HepG2 (cell line): ENCODE measurements at regions not wholly inside any gene's neighbourhood (a gene's known extent, or its start where the extent isn't known, plus 50 kb on each side); places are given as distances from the start of the nearest gene placed in this dataset.

Source experiments
- ATAC-seq: fragments of 200-7000 bp; cut with Tn5 transposase; 3 replicates; pipeline ENCODE4 v1.9.1; 2020; ENCODE audit warnings: mild to moderate bottlenecking, moderate library complexity
- BruUV-seq: library from RNA; stranded (reverse); fragments of 400-500 nt; replicated peaks from 2 replicates; lab custom pipeline; 2021; lab: Mats Ljungman, UMichigan
- CTCF ChIA-PET: fragments of 300-600 bp; formaldehyde crosslinking; extraction: SDS; loops from one replicate; lab custom pipeline; 2021; ENCODE audit warnings: low total read pairs, inconsistent platforms, low intra/inter-chr PET ratio; lab: Yijun Ruan, JAX
- POLR2A ChIA-PET: fragments of 350-600 bp; sonication (Branson Sonifier 250); formaldehyde crosslinking; loops from one replicate; lab custom pipeline; 2020; ENCODE audit warnings: antibody characterized with exemption, inconsistent platforms; lab: Yijun Ruan, JAX
- DNase-seq: peaks from one replicate; pipeline ENCODE4 v3.0.0-alpha.2; 2015; ENCODE audit warnings: low spot score
- FAIRE-seq: peaks from 3 replicates; lab custom pipeline; 2011; peaks lifted over from hg19 to GRCh38; lab: Jason Lieb, UNC
- H2AFZ ChIP-seq: one replicate; pipeline ENCODE4 v1.6.1; 2011; ENCODE audit warnings: low read length, inconsistent platforms
- H3K27ac ChIP-seq: fragments of 300-600 bp; 3 replicates; pipeline ENCODE4 v1.8.0; 2011; ENCODE audit warnings: mixed run types, mild to moderate bottlenecking, mixed read lengths, low read length, inconsistent platforms; ENCODE audit not compliant: insufficient read depth; ENCODE audit errors: extremely low read length
- H3K27me3 ChIP-seq, 2 experiments: fragments of 200-600 bp in 1 of 2; 2 replicates in 1 of 2; 3 replicates in 1 of 2; pipeline versions ENCODE4 v1.6.0 to v1.8.0; 2011; ENCODE audit warnings: low read length in 2 of 2, mild to moderate bottlenecking in 2 of 2, moderate library complexity in 2 of 2, inconsistent platforms in 1 of 2; ENCODE audit not compliant: insufficient read depth in 2 of 2, control insufficient read depth in 1 of 2
- H3K36me3 ChIP-seq, 2 experiments: fragments of 200-600 bp in 1 of 2; replicated peaks in 1 of 2; 2 replicates in 1 of 2; 3 replicates in 1 of 2; pipeline versions ENCODE4 v1.5.1 to v1.8.0; 2011; ENCODE audit warnings: low read length in 2 of 2, inconsistent platforms in 1 of 2; ENCODE audit not compliant: insufficient read depth in 2 of 2, control insufficient read depth in 1 of 2
- H3K4me1 ChIP-seq: 2 replicates; pipeline ENCODE4 v1.5.1; 2012; ENCODE audit warnings: low read length, inconsistent platforms; ENCODE audit not compliant: insufficient read depth
- H3K4me2 ChIP-seq: 2 replicates; pipeline ENCODE4 v1.6.0; 2011; ENCODE audit warnings: low read depth, low read length, inconsistent platforms
- H3K4me3 ChIP-seq, 3 experiments: fragments of 200-600 bp in 1 of 3; sonication (generic), shearing (Covaris generic) in 1 of 3; replicated peaks in 1 of 3; 2 replicates each; pipeline ENCODE4 v1.5.1; 2011 to 2016; ENCODE audit warnings: low read length in 3 of 3, inconsistent platforms in 2 of 3, low read depth in 2 of 3, mild to moderate bottlenecking in 2 of 3, control low read depth in 1 of 3, mixed read lengths in 1 of 3; ENCODE audit not compliant: insufficient read depth in 1 of 3
- H3K79me2 ChIP-seq: one replicate; pipeline ENCODE4 v1.6.1; 2011; ENCODE audit warnings: low read length, inconsistent platforms; ENCODE audit not compliant: insufficient read depth
- H3K9ac ChIP-seq: 2 replicates; pipeline ENCODE4 v1.6.0; 2011; ENCODE audit warnings: mild to moderate bottlenecking, low read depth, low read length, inconsistent platforms; ENCODE audit not compliant: insufficient read depth
- H3K9me3 ChIP-seq: 2 replicates; pipeline ENCODE4 v1.5.1; 2012; ENCODE audit warnings: mild to moderate bottlenecking, low read length
- H4K20me1 ChIP-seq: 2 replicates; pipeline ENCODE4 v1.6.0; 2011; ENCODE audit warnings: inconsistent platforms, mild to moderate bottlenecking, low read length, moderate library complexity; ENCODE audit not compliant: insufficient read depth
- CSRNP2 ChIP-seq: sonication (generic); formaldehyde crosslinking; conservative IDR thresholded peaks from 2 replicates; pipeline ENCODE4 v1.8.0; 2022; ENCODE audit warnings: low read depth, missing genetic modification reagents
- FOXJ3 ChIP-seq: sonication (generic); formaldehyde crosslinking; IDR thresholded peaks from 2 replicates; pipeline ENCODE4 v1.4.0; 2020; ENCODE audit warnings: missing genetic modification reagents, mild to moderate bottlenecking, borderline replicate concordance
- MYNN ChIP-seq: sonication (generic); formaldehyde crosslinking; IDR thresholded peaks from 2 replicates; pipeline ENCODE4 v1.4.0; 2020; ENCODE audit warnings: mild to moderate bottlenecking, low read depth, missing genetic modification reagents
- NBN ChIP-seq: fragments of 450-650 bp; conservative IDR thresholded peaks from 2 replicates; pipeline ENCODE4 v1.6.1; 2017
- PATZ1 ChIP-seq: sonication (generic); formaldehyde crosslinking; IDR thresholded peaks from 2 replicates; pipeline ENCODE4 v1.4.0; 2020; ENCODE audit warnings: missing genetic modification reagents
- PAWR ChIP-seq: sonication (generic); formaldehyde crosslinking; IDR thresholded peaks from 2 replicates; pipeline ENCODE4 v1.4.0; 2020; ENCODE audit warnings: missing genetic modification reagents, mild to moderate bottlenecking, borderline replicate concordance
- ZFP90 ChIP-seq: sonication (generic); formaldehyde crosslinking; IDR thresholded peaks from 2 replicates; pipeline ENCODE4 v1.8.0; 2022; ENCODE audit warnings: missing genetic modification reagents, mild to moderate bottlenecking, inconsistent platforms, borderline replicate concordance
- WGBS: methylation state at CpG from one replicate; pipeline ENCODE4 v1.1.6; 2017; ENCODE audit warnings: low lambda C conversion rate; 5-methylcytosine and 5-hydroxymethylcytosine counted together
- in situ Hi-C: cut with HindIII; loops from 2 replicates; pipeline ENCODE4 v1.10.0; 2017; ENCODE audit warnings: low pct_unique_long_range_greater_than_20kb; ENCODE audit not compliant: extremely low pct_ligation_motif_present
- intact Hi-C: fragments of 100-400 bp; cut with micrococcal nuclease; formaldehyde crosslinking; loops from one replicate; pipeline ENCODE4 v1.10.0; 2022; ENCODE audit not compliant: unreplicated experiment
- TF ChIP-seq, protein P1 (sequence below): IDR thresholded peaks from 2 replicates; pipeline ENCODE4 v1.6.1; 2016; ENCODE audit warnings: low read depth, control low read depth

DNA sequence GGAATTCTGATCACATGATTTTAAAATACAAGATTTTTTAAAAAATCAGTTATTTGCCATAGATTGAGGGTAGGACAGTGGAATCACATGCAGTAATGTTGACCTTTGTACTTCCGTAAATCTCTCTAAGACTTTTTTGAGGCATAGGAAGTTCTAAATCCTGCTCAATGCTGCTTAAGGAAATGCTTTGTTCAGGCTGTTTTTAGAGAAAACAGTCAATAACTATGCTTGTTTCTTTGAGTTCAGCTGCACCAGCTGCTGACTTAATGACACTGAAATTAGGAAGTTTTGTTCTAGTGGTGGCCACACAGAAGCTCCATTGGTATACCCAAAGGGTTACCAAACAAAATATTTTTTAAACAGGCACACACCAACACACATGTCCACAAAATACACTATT is 60.9 kb downstream of the KLF12 start:
- H3K27me3 ChIP-seq = no peaks in the 10 kb centered on the region
- intact Hi-C loops = no loop called here
- TF ChIP-seq MYNN (CRISPR knock-in tag) = no peak
- no peak for TF ChIP-seq PAWR (CRISPR knock-in tag)
- no peak for TF ChIP-seq NBN
- TF ChIP-seq, protein P1, sequence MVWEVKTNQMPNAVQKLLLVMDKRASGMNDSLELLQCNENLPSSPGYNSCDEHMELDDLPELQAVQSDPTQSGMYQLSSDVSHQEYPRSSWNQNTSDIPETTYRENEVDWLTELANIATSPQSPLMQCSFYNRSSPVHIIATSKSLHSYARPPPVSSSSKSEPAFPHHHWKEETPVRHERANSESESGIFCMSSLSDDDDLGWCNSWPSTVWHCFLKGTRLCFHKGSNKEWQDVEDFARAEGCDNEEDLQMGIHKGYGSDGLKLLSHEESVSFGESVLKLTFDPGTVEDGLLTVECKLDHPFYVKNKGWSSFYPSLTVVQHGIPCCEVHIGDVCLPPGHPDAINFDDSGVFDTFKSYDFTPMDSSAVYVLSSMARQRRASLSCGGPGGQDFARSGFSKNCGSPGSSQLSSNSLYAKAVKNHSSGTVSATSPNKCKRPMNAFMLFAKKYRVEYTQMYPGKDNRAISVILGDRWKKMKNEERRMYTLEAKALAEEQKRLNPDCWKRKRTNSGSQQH (CRISPR knock-in tag) = no peak
- TF ChIP-seq PATZ1 (CRISPR knock-in tag) = no peak
- DNase-seq (no peak), FAIRE-seq (no peak), ATAC-seq (no peak)
- H2AFZ ChIP-seq = no peak overlapping the region
- 87% methylated on average over 1 of the region's 1 CpG for WGBS
- no peaks in the 10 kb centered on the region for H3K79me2 ChIP-seq
- in situ Hi-C loops = no loop called here
- H3K36me3 ChIP-seq = no peaks in the 10 kb centered on the region
- no peak overlapping the region for H3K4me2 ChIP-seq
- ChIA-PET CTCF (no interaction called here), POLR2A (no interaction called here)
- no peak overlapping the region for H3K9ac ChIP-seq
- no peaks in the 10 kb centered on the region for H3K4me1 ChIP-seq
- no peak overlapping the region for H3K27ac ChIP-seq
- no peaks in the 10 kb centered on the region for H4K20me1 ChIP-seq
- no peaks in the 10 kb centered on the region for H3K9me3 ChIP-seq
- H3K4me3 ChIP-seq = no peak overlapping the region
- no TSS peak for BruUV-seq

DNA sequence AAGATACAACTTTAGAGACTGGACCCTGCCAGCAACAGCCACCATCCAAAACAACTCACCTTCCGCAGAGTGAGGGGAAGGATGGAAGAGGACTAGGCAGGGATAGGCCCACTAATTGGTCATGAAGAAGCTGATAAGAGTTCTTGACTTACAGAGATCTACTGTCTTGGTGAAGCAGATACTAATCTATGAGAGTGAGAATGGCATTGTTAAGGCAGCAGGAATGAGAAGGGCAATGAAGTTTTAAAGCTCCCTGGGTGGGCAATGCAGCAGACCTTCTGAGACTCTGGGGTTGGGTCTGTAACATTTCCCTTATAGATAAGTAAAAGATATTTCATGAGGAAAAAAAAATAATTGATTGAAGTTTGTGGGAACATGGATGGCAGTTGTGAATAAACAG is 63.7 kb downstream of the KLF12 start:
- Histone ChIP-seq H3K36me3 (no peaks in the 10 kb centered on the region), H3K4me3 (no peak overlapping the region), H3K27ac (no peak overlapping the region), H3K4me1 (0 out of 2 replicates have a peak, but pooled peaks cover 4% of the 10 kb centered on the region), H3K27me3 (no peaks in the 10 kb centered on the region), H3K9me3 (no peaks in the 10 kb centered on the region), H4K20me1 (no peaks in the 10 kb centered on the region), H3K79me2 (no peaks in the 10 kb centered on the region), H3K9ac (no peak overlapping the region), H2AFZ (no peak overlapping the region), H3K4me2 (no peak overlapping the region)
- in situ Hi-C loops = no loop called here
- TF ChIP-seq ZFP90 (CRISPR knock-in tag) (no peak), FOXJ3 (no peak), CSRNP2 (CRISPR knock-in tag) (no peak)
- ATAC-seq = no peak
- ChIA-PET CTCF (no interaction called here), POLR2A (no interaction called here)
- WGBS = 96% methylated on average over 1 of the region's 1 CpG
- no peak for DNase-seq
- FAIRE-seq = no peak
- no TSS peak for BruUV-seq
- intact Hi-C loops = no loop called here
